ENCODE measurements at regions not wholly inside any gene's neighbourhood (a gene's known extent, or its start where the extent isn't known, plus 50 kb on each side); places are given as distances from the start of the nearest gene placed in this dataset.

DNA sequence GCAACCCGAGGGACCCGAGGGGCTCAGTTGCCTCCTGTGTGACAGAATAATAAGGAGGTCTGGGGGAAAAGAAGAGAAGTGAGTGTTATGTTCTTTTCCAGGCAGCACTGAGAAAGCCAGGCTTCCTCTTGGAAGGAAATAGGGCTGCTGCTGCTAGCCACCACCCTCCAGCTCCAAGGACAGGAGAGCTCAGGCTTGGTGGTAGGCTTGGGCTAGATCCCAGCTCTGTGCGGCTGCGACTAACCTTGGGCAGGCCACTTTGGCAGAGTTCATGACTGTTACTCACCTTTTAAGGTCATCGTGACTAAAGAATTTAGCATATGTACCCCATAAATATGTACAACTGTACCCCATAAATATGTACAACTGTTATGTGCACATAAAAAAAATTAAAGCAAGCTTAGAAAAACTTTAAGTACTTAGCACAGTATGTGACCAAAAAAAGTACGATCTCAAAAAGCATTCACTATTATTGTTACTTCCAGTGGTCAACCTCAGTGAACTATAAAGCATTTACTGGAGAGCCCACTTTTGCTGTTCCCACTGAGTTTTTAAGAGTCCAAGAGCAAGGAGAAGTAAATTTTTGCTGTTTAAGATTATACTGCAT, 124.7 kb upstream of the POU2AF2 start:
- no peak for DNase-seq
- H3K4me1 Mint-ChIP-seq, result no peaks in the 10 kb centered on the region
- ATAC-seq, result no peak
- H3K9me3 ChIP-seq (ENCODE audit: control insufficient read depth, insufficient read depth, low read length), result no peaks in the 10 kb centered on the region
- no peaks in the 10 kb centered on the region for H3K9me3 Mint-ChIP-seq
- no peak overlapping the region for H3K4me3 Mint-ChIP-seq
- intact Hi-C loops (cut with micrococcal nuclease), result no loop called here
- no peak overlapping the region for H3K4me3 ChIP-seq (ENCODE audit: low read length)
- no peak overlapping the region for H3K27ac Mint-ChIP-seq
- no peaks in the 10 kb centered on the region for H3K27me3 Mint-ChIP-seq (ENCODE audit: low read depth in 2 of 2)
- 97% methylated on average over 6 of the region's 6 CpGs for WGBS (ENCODE audit: insufficient coverage)
- TF ChIP-seq, protein P1, sequence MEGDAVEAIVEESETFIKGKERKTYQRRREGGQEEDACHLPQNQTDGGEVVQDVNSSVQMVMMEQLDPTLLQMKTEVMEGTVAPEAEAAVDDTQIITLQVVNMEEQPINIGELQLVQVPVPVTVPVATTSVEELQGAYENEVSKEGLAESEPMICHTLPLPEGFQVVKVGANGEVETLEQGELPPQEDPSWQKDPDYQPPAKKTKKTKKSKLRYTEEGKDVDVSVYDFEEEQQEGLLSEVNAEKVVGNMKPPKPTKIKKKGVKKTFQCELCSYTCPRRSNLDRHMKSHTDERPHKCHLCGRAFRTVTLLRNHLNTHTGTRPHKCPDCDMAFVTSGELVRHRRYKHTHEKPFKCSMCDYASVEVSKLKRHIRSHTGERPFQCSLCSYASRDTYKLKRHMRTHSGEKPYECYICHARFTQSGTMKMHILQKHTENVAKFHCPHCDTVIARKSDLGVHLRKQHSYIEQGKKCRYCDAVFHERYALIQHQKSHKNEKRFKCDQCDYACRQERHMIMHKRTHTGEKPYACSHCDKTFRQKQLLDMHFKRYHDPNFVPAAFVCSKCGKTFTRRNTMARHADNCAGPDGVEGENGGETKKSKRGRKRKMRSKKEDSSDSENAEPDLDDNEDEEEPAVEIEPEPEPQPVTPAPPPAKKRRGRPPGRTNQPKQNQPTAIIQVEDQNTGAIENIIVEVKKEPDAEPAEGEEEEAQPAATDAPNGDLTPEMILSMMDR (IDR thresholded peaks at IDR 0.05), result no peak
- H3K27me3 ChIP-seq (ENCODE audit: control insufficient read depth, insufficient read depth, low read length), result no peaks in the 10 kb centered on the region
- H3K4me1 ChIP-seq (ENCODE audit: control insufficient read depth, insufficient read depth, low read length), result no peaks in the 10 kb centered on the region
- no peak overlapping the region for H3K27ac ChIP-seq (ENCODE audit: low read length)
- H3K36me3 Mint-ChIP-seq, result no peaks in the 10 kb centered on the region
- H3K36me3 ChIP-seq (ENCODE audit: control insufficient read depth, insufficient read depth, low read length), result no peaks in the 10 kb centered on the region

DNA sequence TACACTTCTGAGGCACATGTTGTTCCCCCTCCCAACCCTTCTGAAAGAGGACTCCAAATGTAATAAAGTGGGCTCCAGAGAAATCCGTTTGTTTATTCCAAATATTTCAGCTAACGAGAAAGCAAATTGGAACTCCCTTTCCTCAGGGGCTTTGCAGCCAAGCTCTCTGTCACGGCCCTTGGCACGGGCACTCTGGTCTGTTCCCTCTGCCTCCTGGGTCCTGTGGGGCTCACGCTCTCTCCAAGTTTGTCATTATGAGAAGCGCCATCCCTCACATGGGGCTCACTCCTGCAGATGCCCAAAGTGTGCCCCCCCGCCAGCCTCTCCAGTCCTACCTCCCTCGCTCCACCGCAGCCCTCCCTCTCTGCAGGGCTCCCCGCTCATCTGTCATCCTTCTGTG, 125.4 kb upstream of the POU2AF2 start:
- no peaks in the 10 kb centered on the region for H3K9me3 Mint-ChIP-seq
- ATAC-seq, result no peak
- Histone ChIP-seq H3K4me3 (ENCODE audit: low read length) (no peak overlapping the region), H3K4me1 (ENCODE audit: control insufficient read depth, insufficient read depth, low read length) (no peaks in the 10 kb centered on the region), H3K27ac (ENCODE audit: low read length) (no peak overlapping the region), H3K27me3 (ENCODE audit: control insufficient read depth, insufficient read depth, low read length) (no peaks in the 10 kb centered on the region), H3K9me3 (ENCODE audit: control insufficient read depth, insufficient read depth, low read length) (no peaks in the 10 kb centered on the region), H3K36me3 (ENCODE audit: control insufficient read depth, insufficient read depth, low read length) (no peaks in the 10 kb centered on the region)
- TF ChIP-seq, protein P1 (IDR thresholded peaks at IDR 0.05), result no peak
- H3K36me3 Mint-ChIP-seq, result no peaks in the 10 kb centered on the region
- DNase-seq, result no peak
- 91% methylated on average over 10 of the region's 10 CpGs for WGBS (ENCODE audit: insufficient coverage)
- H3K4me3 Mint-ChIP-seq, result no peak overlapping the region
- intact Hi-C loops (cut with micrococcal nuclease), result no loop called here
- H3K4me1 Mint-ChIP-seq, result no peaks in the 10 kb centered on the region
- no peak overlapping the region for H3K27ac Mint-ChIP-seq
- no peaks in the 10 kb centered on the region for H3K27me3 Mint-ChIP-seq (ENCODE audit: low read depth in 2 of 2)

DNA sequence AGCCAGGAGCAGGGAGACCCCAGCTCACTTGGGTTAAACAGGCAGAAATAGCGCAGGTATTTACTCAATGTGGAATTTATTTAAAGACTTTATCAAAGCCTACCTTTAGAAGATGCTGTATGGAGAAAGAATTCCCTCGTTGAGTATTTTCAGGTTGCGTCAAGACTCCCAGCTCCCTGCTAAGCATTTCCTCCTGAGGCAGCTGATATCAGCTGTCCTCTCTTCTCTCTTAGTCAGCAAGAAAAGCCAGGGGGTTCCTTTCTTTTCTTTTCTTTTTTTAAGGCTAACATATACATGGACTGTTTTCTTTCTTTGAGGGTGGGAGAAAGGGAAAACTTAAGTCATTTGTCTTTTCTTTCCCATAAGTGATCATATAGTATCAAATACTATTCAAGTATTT, 125.8 kb upstream of the POU2AF2 start:
- TF ChIP-seq, protein P1 (IDR thresholded peaks at IDR 0.05), result no peak
- H3K27me3 Mint-ChIP-seq (ENCODE audit: low read depth in 2 of 2), result no peaks in the 10 kb centered on the region
- Histone ChIP-seq H3K27ac (ENCODE audit: low read length) (no peak overlapping the region), H3K27me3 (ENCODE audit: control insufficient read depth, insufficient read depth, low read length) (no peaks in the 10 kb centered on the region), H3K36me3 (ENCODE audit: control insufficient read depth, insufficient read depth, low read length) (no peaks in the 10 kb centered on the region), H3K9me3 (ENCODE audit: control insufficient read depth, insufficient read depth, low read length) (no peaks in the 10 kb centered on the region), H3K4me1 (ENCODE audit: control insufficient read depth, insufficient read depth, low read length) (no peaks in the 10 kb centered on the region), H3K4me3 (ENCODE audit: low read length) (no peak overlapping the region)
- intact Hi-C loops (cut with micrococcal nuclease), result no loop called here
- no peaks in the 10 kb centered on the region for H3K36me3 Mint-ChIP-seq
- no peak overlapping the region for H3K27ac Mint-ChIP-seq
- no peaks in the 10 kb centered on the region for H3K9me3 Mint-ChIP-seq
- DNase-seq (no peak), ATAC-seq (no peak)
- no peak overlapping the region for H3K4me3 Mint-ChIP-seq
- WGBS (ENCODE audit: insufficient coverage), result 78% methylated on average over 3 of the region's 3 CpGs
- no peaks in the 10 kb centered on the region for H3K4me1 Mint-ChIP-seq

DNA sequence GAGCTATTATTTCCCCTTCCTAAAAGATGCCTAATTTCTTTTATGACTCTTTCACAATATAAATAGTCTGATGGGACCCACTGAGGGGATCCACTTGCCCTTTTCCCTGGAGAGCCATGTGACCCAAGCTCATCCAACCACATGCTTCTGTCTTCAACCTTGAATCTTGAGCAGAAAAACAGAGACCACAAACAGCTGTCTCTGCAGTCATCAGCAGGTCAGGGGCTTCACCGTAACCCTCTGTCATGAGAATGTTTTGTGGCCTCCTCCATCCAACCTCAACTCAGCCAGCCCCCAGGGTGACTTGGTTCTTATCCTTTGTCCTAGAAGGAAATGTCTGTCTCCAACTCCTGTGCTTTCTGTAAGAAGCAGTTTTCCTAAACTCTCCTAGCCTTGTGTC, 129.6 kb upstream of the POU2AF2 start:
- H3K27ac ChIP-seq (ENCODE audit: low read length), result no peak overlapping the region
- no peaks in the 10 kb centered on the region for H3K9me3 ChIP-seq (ENCODE audit: control insufficient read depth, insufficient read depth, low read length)
- no peak for ATAC-seq
- H3K4me1 ChIP-seq (ENCODE audit: control insufficient read depth, insufficient read depth, low read length), result no peaks in the 10 kb centered on the region
- H3K4me3 Mint-ChIP-seq, result no peak overlapping the region
- no peak overlapping the region for H3K4me3 ChIP-seq (ENCODE audit: low read length)
- H3K4me1 Mint-ChIP-seq, result no peaks in the 10 kb centered on the region
- no peaks in the 10 kb centered on the region for H3K36me3 Mint-ChIP-seq
- no peaks in the 10 kb centered on the region for H3K9me3 Mint-ChIP-seq
- H3K36me3 ChIP-seq (ENCODE audit: control insufficient read depth, insufficient read depth, low read length), result no peaks in the 10 kb centered on the region
- DNase-seq, result no peak
- no peaks in the 10 kb centered on the region for H3K27me3 ChIP-seq (ENCODE audit: control insufficient read depth, insufficient read depth, low read length)
- intact Hi-C loops (cut with micrococcal nuclease), result no loop called here
- peaks cover 0 to 3% of the 10 kb centered on the region in 2 donors for H3K27me3 Mint-ChIP-seq (ENCODE audit: low read depth in 2 of 2)
- 0% methylated on average over 1 of the region's 1 CpG for WGBS (ENCODE audit: insufficient coverage)
- H3K27ac Mint-ChIP-seq, result no peak overlapping the region
- TF ChIP-seq, protein P1 (IDR thresholded peaks at IDR 0.05), result no peak
